HEK293T (cell line): ENCODE measurements at regions not wholly inside any gene's neighbourhood (a gene's known extent, or its start where the extent isn't known, plus 50 kb on each side); places are given as distances from the start of the nearest gene placed in this dataset.

Source experiments
- CTCF ChIA-PET: fragments of 350-600 bp; formaldehyde crosslinking; extraction: SDS; loops from one replicate; lab custom pipeline; 2021; ENCODE audit warnings: antibody characterized with exemption, inconsistent platforms; lab: Yijun Ruan, JAX
- POLR2A ChIA-PET: fragments of 350-600 bp; formaldehyde crosslinking; extraction: SDS; loops from one replicate; lab custom pipeline; 2020; ENCODE audit warnings: antibody characterized with exemption, inconsistent platforms; lab: Yijun Ruan, JAX
- DNase-seq: peaks from one replicate; pipeline ENCODE4 v3.0.0; 2012; ENCODE audit warnings: mixed read lengths; ENCODE audit errors: extremely low spot score
- ARNT ChIP-seq: fragments of 450-650 bp; IDR thresholded peaks from 2 replicates; pipeline ENCODE4 v1.6.1; 2017; ENCODE audit warnings: mild to moderate bottlenecking
- BHLHE40 ChIP-seq: fragments of 450-650 bp; IDR thresholded peaks from 2 replicates; pipeline ENCODE4 v1.6.1; 2016; ENCODE audit warnings: mild to moderate bottlenecking, moderate library complexity, borderline replicate concordance
- CTBP1 ChIP-seq: fragments of 450-650 bp; IDR thresholded peaks from 2 replicates; pipeline ENCODE4 v1.6.1; 2016; ENCODE audit warnings: borderline replicate concordance
- ELF4 ChIP-seq: fragments of 450-650 bp; IDR thresholded peaks from 2 replicates; pipeline ENCODE4 v1.6.1; 2017; ENCODE audit warnings: antibody characterized with exemption
- FOXA1 ChIP-seq: fragments of 450-650 bp; IDR thresholded peaks from 2 replicates; pipeline ENCODE4 v1.6.1; 2016; ENCODE audit warnings: mild to moderate bottlenecking
- FOXK2 ChIP-seq: fragments of 450-650 bp; IDR thresholded peaks from 2 replicates; pipeline ENCODE4 v1.6.1; 2016; ENCODE audit warnings: mild to moderate bottlenecking
- FOXM1 ChIP-seq: fragments of 450-650 bp; IDR thresholded peaks from 2 replicates; pipeline ENCODE4 v1.6.1; 2017; ENCODE audit warnings: mild to moderate bottlenecking, borderline replicate concordance
- HDGF ChIP-seq: fragments of 450-650 bp; IDR thresholded peaks from 2 replicates; pipeline ENCODE4 v1.6.1; 2017; ENCODE audit warnings: antibody characterized with exemption, borderline replicate concordance
- L3MBTL2 ChIP-seq: fragments of 450-650 bp; conservative IDR thresholded peaks from 2 replicates; pipeline ENCODE4 v1.6.1; 2016; ENCODE audit warnings: mild to moderate bottlenecking
- LEF1 ChIP-seq: fragments of 450-650 bp; IDR thresholded peaks from 2 replicates; pipeline ENCODE4 v1.6.1; 2017; ENCODE audit warnings: mild to moderate bottlenecking, borderline replicate concordance
- NFRKB ChIP-seq: fragments of 450-650 bp; IDR thresholded peaks from 2 replicates; pipeline ENCODE4 v1.6.1; 2016; ENCODE audit warnings: mild to moderate bottlenecking, moderate library complexity
- PKNOX1 ChIP-seq: fragments of 450-650 bp; IDR thresholded peaks from 2 replicates; pipeline ENCODE4 v1.6.1; 2016
- SP1 ChIP-seq: fragments of 450-650 bp; IDR thresholded peaks from 2 replicates; pipeline ENCODE4 v1.6.1; 2017
- SUZ12 ChIP-seq: fragments of 450-650 bp; IDR thresholded peaks from 2 replicates; pipeline ENCODE4 v1.6.1; 2016; ENCODE audit warnings: mild to moderate bottlenecking
- TARDBP ChIP-seq: fragments of 450-650 bp; IDR thresholded peaks from 2 replicates; pipeline ENCODE4 v1.6.1; 2016
- ZNF384 ChIP-seq: fragments of 450-650 bp; IDR thresholded peaks from 2 replicates; pipeline ENCODE4 v1.6.1; 2016

GRCh38 chr20:20967564-20968184 is 138.5 kb downstream of the LINC00237 start:
- ChIA-PET CTCF (no interaction called here), POLR2A (no interaction called here)
- TF ChIP-seq CTBP1 (no peak), ARNT (no peak), PKNOX1 (no peak), TARDBP (no peak), SUZ12 (no peak), BHLHE40 (no peak), FOXA1 (no peak), L3MBTL2 (no peak), FOXK2 (no peak), FOXM1 (no peak), SP1 (no peak), NFRKB (no peak), ELF4 (no peak), LEF1 (no peak)

GRCh38 chr20:20966171-20966570 is 140.0 kb downstream of the LINC00237 start:
- CTCF ChIA-PET: no interaction called here
- DNase-seq: no peak
- POLR2A ChIA-PET: no interaction called here
- TF ChIP-seq LEF1: no peak
- no peak for TF ChIP-seq HDGF
- TF ChIP-seq PKNOX1: no peak
- TF ChIP-seq SUZ12: no peak
- TF ChIP-seq FOXA1: no peak
- no peak for TF ChIP-seq BHLHE40
- TF ChIP-seq ELF4: no peak
- TF ChIP-seq TARDBP: no peak
- no peak for TF ChIP-seq L3MBTL2
- TF ChIP-seq SP1: no peak
- TF ChIP-seq ARNT: no peak
- TF ChIP-seq FOXM1: no peak
- TF ChIP-seq FOXK2: no peak
- no peak for TF ChIP-seq ZNF384
- TF ChIP-seq NFRKB: no peak
- no peak for TF ChIP-seq CTBP1

More at GRCh38 chr20:20967564-20968184, 138.5 kb downstream of the LINC00237 start:
- DNase-seq: no peak

GRCh38 chr20:20959031-20959755 is 147.0 kb downstream of the LINC00237 start:
- ChIA-PET CTCF (interaction anchor here (0.7 kb wide), 1 partner anchor 276 kb away, joined by 5 read pairs; no protein-coding TSS in a partner anchor), POLR2A (no interaction called here)
- no peak for TF ChIP-seq PKNOX1
- no peak for TF ChIP-seq NFRKB
- TF ChIP-seq FOXA1: no peak
- no peak for TF ChIP-seq SUZ12
- no peak for TF ChIP-seq BHLHE40
- DNase-seq: no peak

- ChIA-PET CTCF (no interaction called here), POLR2A (no interaction called here)
- DNase-seq: no peak
- TF ChIP-seq BHLHE40: no peak
- no peak for TF ChIP-seq L3MBTL2
- no peak for TF ChIP-seq ELF4
- no peak for TF ChIP-seq FOXA1
- TF ChIP-seq LEF1: no peak
- no peak for TF ChIP-seq FOXK2
- no peak for TF ChIP-seq CTBP1
- no peak for TF ChIP-seq PKNOX1
- no peak for TF ChIP-seq ARNT
- TF ChIP-seq FOXM1: no peak
- no peak for TF ChIP-seq NFRKB
- TF ChIP-seq SUZ12: no peak
- TF ChIP-seq SP1: no peak
- no peak for TF ChIP-seq HDGF
- no peak for TF ChIP-seq ZNF384
- TF ChIP-seq TARDBP: no peak
These were observed 149.6 kb downstream of the LINC00237 start for GRCh38 chr20:20956513-20956931.

GRCh38 chr20:20955892-20956291 is 150.3 kb downstream of the LINC00237 start:
- TF ChIP-seq ARNT: no peak
- no peak for TF ChIP-seq ELF4
- DNase-seq: no peak
- CTCF ChIA-PET: no interaction called here
- POLR2A ChIA-PET: no interaction called here
